Endothelial cell (in vitro differentiated cells): ENCODE measurements at regions not wholly inside any gene's neighbourhood (a gene's known extent, or its start where the extent isn't known, plus 50 kb on each side); places are given as distances from the start of the nearest gene placed in this dataset.
"Not testable (repeated sequence)": the region's sequence is repeated elsewhere in the genome, so short reads cannot be mapped to it uniquely, and the experiment has no call there.

Experiments used
- DNase-seq: peaks from one replicate; pipeline ENCODE4 v3.0.0; 2021; ENCODE audit warnings: low spot score
- H3K27ac Mint-ChIP-seq: one replicate; pipeline ENCODE4 v1.8.0; 2021; ENCODE audit warnings: mixed read lengths, inconsistent platforms; ENCODE audit not compliant: unreplicated experiment
- H3K27me3 Mint-ChIP-seq: one replicate; pipeline ENCODE4 v1.8.0; 2021; ENCODE audit warnings: mild to moderate bottlenecking, moderate library complexity, mixed read lengths, inconsistent platforms; ENCODE audit not compliant: unreplicated experiment
- H3K36me3 Mint-ChIP-seq: one replicate; pipeline ENCODE4 v1.8.0; 2021; ENCODE audit warnings: mild to moderate bottlenecking, low read depth, mixed read lengths, inconsistent platforms; ENCODE audit not compliant: unreplicated experiment
- H3K4me1 Mint-ChIP-seq: one replicate; pipeline ENCODE4 v1.8.0; 2021; ENCODE audit warnings: mild to moderate bottlenecking, mixed read lengths, inconsistent platforms; ENCODE audit not compliant: unreplicated experiment
- H3K4me3 Mint-ChIP-seq: one replicate; pipeline ENCODE4 v1.8.0; 2021; ENCODE audit warnings: mild to moderate bottlenecking, mixed read lengths, inconsistent platforms; ENCODE audit not compliant: unreplicated experiment
- H3K9me3 Mint-ChIP-seq: one replicate; pipeline ENCODE4 v1.8.0; 2021; ENCODE audit warnings: mixed read lengths, inconsistent platforms; ENCODE audit not compliant: unreplicated experiment
- CTCF ChIP-seq: fragments of 200-600 bp; sonication (generic); IDR thresholded peaks from one replicate; pipeline ENCODE4 v1.5.0; 2021; ENCODE audit warnings: antibody characterized with exemption; ENCODE audit not compliant: unreplicated experiment

GRCh38 chr12:47408171-47408871, 297.5 kb downstream of the RPAP3 start:
- Mint-ChIP-seq H3K9me3 (no peaks in the 10 kb centered on the region), H3K4me1 (no peaks in the 10 kb centered on the region), H3K27ac (no peak overlapping the region), H3K36me3 (no peaks in the 10 kb centered on the region), H3K4me3 (no peak overlapping the region), H3K27me3 (no peaks in the 10 kb centered on the region)
- TF ChIP-seq CTCF = no peak
- peak; percentile 8 for DNase-seq

GRCh38 chr12:47407463-47408129, 298.2 kb downstream of the RPAP3 start:
- Mint-ChIP-seq H3K27me3 (no peaks in the 10 kb centered on the region), H3K4me3 (no peak overlapping the region), H3K9me3 (no peaks in the 10 kb centered on the region), H3K36me3 (no peaks in the 10 kb centered on the region), H3K27ac (peak overlapping the region; percentile 2), H3K4me1 (no peaks in the 10 kb centered on the region)
- no peak for TF ChIP-seq CTCF
- no peak for DNase-seq

- Mint-ChIP-seq H3K4me1 (no peaks in the 10 kb centered on the region), H3K27ac (no peak overlapping the region), H3K36me3 (no peaks in the 10 kb centered on the region), H3K27me3 (no peaks in the 10 kb centered on the region), H3K9me3 (no peaks in the 10 kb centered on the region), H3K4me3 (no peak overlapping the region)
- TF ChIP-seq CTCF = no peak
- no peak for DNase-seq
These were observed 302.1 kb downstream of the RPAP3 start for GRCh38 chr12:47403681-47404080.

GRCh38 chr12:47401196-47401595, 304.6 kb downstream of the RPAP3 start:
- H3K36me3 Mint-ChIP-seq, H3K27me3 Mint-ChIP-seq, H3K4me1 Mint-ChIP-seq, H3K9me3 Mint-ChIP-seq, H3K27ac Mint-ChIP-seq, DNase-seq, H3K4me3 Mint-ChIP-seq: not testable (repeated sequence)

- Mint-ChIP-seq H3K4me1 (no peaks in the 10 kb centered on the region), H3K9me3 (peaks cover 7% of the 10 kb centered on the region), H3K36me3 (no peaks in the 10 kb centered on the region), H3K27ac (no peak overlapping the region), H3K4me3 (no peak overlapping the region), H3K27me3 (no peaks in the 10 kb centered on the region)
- no peak for DNase-seq
- TF ChIP-seq CTCF = no peak
These were observed 305.6 kb downstream of the RPAP3 start for GRCh38 chr12:47400266-47400665.
